HAP-1 (cell line): ENCODE measurements at regions not wholly inside any gene's neighbourhood (a gene's known extent, or its start where the extent isn't known, plus 50 kb on each side); places are given as distances from the start of the nearest gene placed in this dataset.

Experiments
- DNase-seq, 2 experiments: peaks; one replicate each; pipeline ENCODE4 v3.0.0-alpha.2; 2016 to 2020; ENCODE audit warnings: low spot score in 2 of 2
- H3K27me3 ChIP-seq: fragments of 250-450 bp; sonication (Bioruptor Pico); 2 replicates; pipeline ENCODE4 v1.5.1; 2020; ENCODE audit warnings: low read depth, mild to moderate bottlenecking, moderate library complexity
- H3K36me3 ChIP-seq: fragments of 250-450 bp; sonication (Bioruptor Pico); replicated peaks from 2 replicates; pipeline ENCODE4 v1.5.1; 2020; ENCODE audit warnings: mild to moderate bottlenecking
- H3K4me1 ChIP-seq: fragments of 250-450 bp; sonication (Bioruptor Pico); 2 replicates; pipeline ENCODE4 v1.5.1; 2020; ENCODE audit warnings: mild to moderate bottlenecking
- H3K4me3 ChIP-seq: fragments of 250-450 bp; sonication (Bioruptor Pico); 2 replicates; pipeline ENCODE4 v1.5.1; 2020; ENCODE audit warnings: mild to moderate bottlenecking, moderate library complexity
- H3K9me3 ChIP-seq: fragments of 250-450 bp; sonication (Bioruptor Pico); 2 replicates; pipeline ENCODE4 v1.5.1; 2020; ENCODE audit warnings: mild to moderate bottlenecking, moderate library complexity
- in situ Hi-C: fragments of 300-500 bp; cut with MboI; formaldehyde crosslinking; loops from 3 replicates; pipeline ENCODE4 v1.14.3; 2020; ENCODE audit warnings: low sequenced_read_pairs, inconsistent platforms, mixed read lengths

- H3K36me3 ChIP-seq, result no peaks in the 10 kb centered on the region
These were observed 195.6 kb upstream of the TPM1 start for GRCh38 chr15:62846805-62847495.

GRCh38 chr15:62847900-62848489, 194.6 kb upstream of the TPM1 start:
- Histone ChIP-seq H3K4me3 (no peak overlapping the region), H3K36me3 (no peaks in the 10 kb centered on the region), H3K4me1 (no peaks in the 10 kb centered on the region), H3K27me3 (no peaks in the 10 kb centered on the region), H3K9me3 (no peaks in the 10 kb centered on the region; the same call in 1 of the 2 replicates)
- in situ Hi-C loops, result loop anchor here (10.0 kb wide), 1 partner anchor 247 kb away; no protein-coding TSS in a partner anchor
- DNase-seq, result peak; percentile 50 to 91

More at GRCh38 chr15:62846805-62847495, 195.6 kb upstream of the TPM1 start:
- Histone ChIP-seq H3K27me3 (no peaks in the 10 kb centered on the region), H3K4me3 (no peak overlapping the region), H3K4me1 (no peaks in the 10 kb centered on the region), H3K9me3 (no peaks in the 10 kb centered on the region; the same call in 1 of the 2 replicates)
- in situ Hi-C loops, result loop anchor here (10.0 kb wide), 1 partner anchor 248 kb away; no protein-coding TSS in a partner anchor
- DNase-seq, result no peak

- Histone ChIP-seq H3K4me1 (no peaks in the 10 kb centered on the region), H3K4me3 (no peak overlapping the region), H3K9me3 (no peaks in the 10 kb centered on the region; the same call in 1 of the 2 replicates), H3K36me3 (no peaks in the 10 kb centered on the region), H3K27me3 (no peaks in the 10 kb centered on the region)
- in situ Hi-C loops, result loop anchor here (10.0 kb wide), 1 partner anchor 246 kb away; no protein-coding TSS in a partner anchor
- DNase-seq, result no peak
These were observed 193.9 kb upstream of the TPM1 start for GRCh38 chr15:62848632-62849050.

- DNase-seq, result no peak
- Histone ChIP-seq H3K4me3 (no peak overlapping the region), H3K36me3 (no peaks in the 10 kb centered on the region), H3K9me3 (no peaks in the 10 kb centered on the region; the same call in 1 of the 2 replicates), H3K4me1 (no peaks in the 10 kb centered on the region), H3K27me3 (no peaks in the 10 kb centered on the region)
- in situ Hi-C loops, result loop anchor here (10.0 kb wide), 1 partner anchor 245 kb away; no protein-coding TSS in a partner anchor
These were observed 193.0 kb upstream of the TPM1 start for GRCh38 chr15:62849316-62850106.

- no peaks in the 10 kb centered on the region; the same call in 1 of the 2 replicates for H3K9me3 ChIP-seq
- H3K4me1 ChIP-seq, result no peaks in the 10 kb centered on the region
- H3K36me3 ChIP-seq, result no peaks in the 10 kb centered on the region
- no peak overlapping the region for H3K4me3 ChIP-seq
- H3K27me3 ChIP-seq, result no peaks in the 10 kb centered on the region
- in situ Hi-C loops, result no loop called here
- DNase-seq, result no peak
These were observed 192.2 kb upstream of the TPM1 start for GRCh38 chr15:62850318-62850717.

GRCh38 chr15:62850791-62851291, 191.7 kb upstream of the TPM1 start:
- DNase-seq, result no peak
- in situ Hi-C loops, result no loop called here
- Histone ChIP-seq H3K27me3 (no peaks in the 10 kb centered on the region), H3K4me3 (no peak overlapping the region), H3K4me1 (no peaks in the 10 kb centered on the region), H3K36me3 (no peaks in the 10 kb centered on the region), H3K9me3 (no peaks in the 10 kb centered on the region; the same call in 1 of the 2 replicates)

- in situ Hi-C loops, result no loop called here
- DNase-seq, result no peak
- H3K4me1 ChIP-seq, result no peaks in the 10 kb centered on the region
These were observed 189.3 kb upstream of the TPM1 start for GRCh38 chr15:62853114-62853840.

GRCh38 chr15:62853841-62854225, 188.7 kb upstream of the TPM1 start:
- Histone ChIP-seq H3K4me1 (no peaks in the 10 kb centered on the region), H3K9me3 (no peaks in the 10 kb centered on the region), H3K27me3 (no peaks in the 10 kb centered on the region), H3K36me3 (no peaks in the 10 kb centered on the region), H3K4me3 (no peak overlapping the region)
- DNase-seq, result no peak
- in situ Hi-C loops, result no loop called here

More at GRCh38 chr15:62853114-62853840, 189.3 kb upstream of the TPM1 start:
- Histone ChIP-seq H3K9me3 (no peaks in the 10 kb centered on the region), H3K27me3 (no peaks in the 10 kb centered on the region), H3K36me3 (no peaks in the 10 kb centered on the region), H3K4me3 (no peak overlapping the region)

GRCh38 chr15:62854420-62855084, 188.0 kb upstream of the TPM1 start:
- H3K36me3 ChIP-seq, result no peaks in the 10 kb centered on the region
- H3K9me3 ChIP-seq, result no peaks in the 10 kb centered on the region
- H3K4me1 ChIP-seq, result no peaks in the 10 kb centered on the region
- DNase-seq, result no peak
- in situ Hi-C loops, result no loop called here
- no peaks in the 10 kb centered on the region for H3K27me3 ChIP-seq
- no peak overlapping the region for H3K4me3 ChIP-seq

- DNase-seq, result no peak
- no peaks in the 10 kb centered on the region for H3K9me3 ChIP-seq
- H3K4me3 ChIP-seq, result no peak overlapping the region
- no peaks in the 10 kb centered on the region for H3K27me3 ChIP-seq
- in situ Hi-C loops, result no loop called here
- H3K36me3 ChIP-seq, result no peaks in the 10 kb centered on the region
- no peaks in the 10 kb centered on the region for H3K4me1 ChIP-seq
These were observed 187.5 kb upstream of the TPM1 start for GRCh38 chr15:62855085-62855476.

GRCh38 chr15:62856466-62857246, 185.9 kb upstream of the TPM1 start:
- no peaks in the 10 kb centered on the region for H3K9me3 ChIP-seq
- in situ Hi-C loops, result no loop called here
- no peak for DNase-seq

GRCh38 chr15:62857411-62857853, 185.1 kb upstream of the TPM1 start:
- Histone ChIP-seq H3K27me3 (no peaks in the 10 kb centered on the region), H3K4me3 (no peak overlapping the region), H3K4me1 (no peaks in the 10 kb centered on the region), H3K9me3 (no peaks in the 10 kb centered on the region), H3K36me3 (no peaks in the 10 kb centered on the region)
- in situ Hi-C loops, result no loop called here
- no peak for DNase-seq

More at GRCh38 chr15:62856466-62857246, 185.9 kb upstream of the TPM1 start:
- Histone ChIP-seq H3K4me3 (no peak overlapping the region), H3K36me3 (no peaks in the 10 kb centered on the region), H3K4me1 (no peaks in the 10 kb centered on the region), H3K27me3 (no peaks in the 10 kb centered on the region)
